ENCODE measurements at regions not wholly inside any gene's neighbourhood (a gene's known extent, or its start where the extent isn't known, plus 50 kb on each side); places are given as distances from the start of the nearest gene placed in this dataset.

DNA sequence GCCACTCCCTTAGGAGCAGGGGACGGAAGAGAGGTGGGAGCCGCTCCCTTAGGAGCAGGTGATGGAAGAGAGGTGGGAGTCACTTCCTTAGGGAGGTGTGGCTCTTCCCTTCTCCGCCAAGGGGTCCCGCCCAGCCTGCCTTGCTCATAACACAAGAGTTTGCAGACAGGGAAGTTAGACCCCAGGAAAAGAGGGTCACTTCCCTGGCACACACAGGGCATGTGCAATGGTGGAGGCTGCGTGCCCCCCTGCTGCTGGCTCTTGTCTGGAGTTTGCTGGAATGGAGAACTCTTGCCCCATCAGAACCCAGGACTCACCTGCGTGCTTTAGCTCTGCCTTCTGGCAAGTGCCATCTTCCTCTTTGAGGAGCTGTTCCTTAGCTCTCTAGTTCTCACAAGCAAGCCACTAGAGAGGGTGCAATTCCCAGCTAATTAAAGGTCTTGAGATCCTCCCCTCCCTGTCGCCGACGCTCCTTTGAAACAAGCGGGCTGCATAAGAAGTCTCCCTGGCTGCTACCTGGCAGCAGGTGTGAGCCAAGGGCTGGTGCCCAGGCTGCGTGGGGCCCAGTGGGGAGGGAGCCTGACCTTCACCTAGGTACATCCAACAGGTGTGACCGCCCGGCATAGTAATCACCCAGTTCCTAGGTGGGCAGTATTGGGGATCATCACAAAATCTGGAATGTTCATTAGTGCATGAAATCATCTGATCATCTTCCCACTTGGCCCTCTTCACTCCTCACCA is 281.6 kb downstream of the ZNF536 start (continued):
- TF ChIP-seq ZNF565 (CRISPR knock-in tag; conservative IDR thresholded peaks at IDR 0.05; ENCODE audit: low read depth) (no peak), ZC3H10 (CRISPR knock-in tag; IDR thresholded peaks at IDR 0.05) (no peak), RARB (CRISPR knock-in tag; IDR thresholded peaks at IDR 0.05) (no peak), CSDC2 (CRISPR knock-in tag; IDR thresholded peaks at IDR 0.05) (no peak)
- TF ChIP-seq, protein P1, sequence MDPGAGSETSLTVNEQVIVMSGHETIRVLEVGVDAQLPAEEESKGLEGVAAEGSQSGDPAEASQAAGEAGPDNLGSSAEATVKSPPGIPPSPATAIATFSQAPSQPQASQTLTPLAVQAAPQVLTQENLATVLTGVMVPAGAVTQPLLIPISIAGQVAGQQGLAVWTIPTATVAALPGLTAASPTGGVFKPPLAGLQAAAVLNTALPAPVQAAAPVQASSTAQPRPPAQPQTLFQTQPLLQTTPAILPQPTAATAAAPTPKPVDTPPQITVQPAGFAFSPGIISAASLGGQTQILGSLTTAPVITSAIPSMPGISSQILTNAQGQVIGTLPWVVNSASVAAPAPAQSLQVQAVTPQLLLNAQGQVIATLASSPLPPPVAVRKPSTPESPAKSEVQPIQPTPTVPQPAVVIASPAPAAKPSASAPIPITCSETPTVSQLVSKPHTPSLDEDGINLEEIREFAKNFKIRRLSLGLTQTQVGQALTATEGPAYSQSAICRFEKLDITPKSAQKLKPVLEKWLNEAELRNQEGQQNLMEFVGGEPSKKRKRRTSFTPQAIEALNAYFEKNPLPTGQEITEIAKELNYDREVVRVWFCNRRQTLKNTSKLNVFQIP (CRISPR knock-in tag; IDR thresholded peaks at IDR 0.05; ENCODE audit: borderline replicate concordance, low read depth), result no peak
- TF ChIP-seq, protein P2, sequence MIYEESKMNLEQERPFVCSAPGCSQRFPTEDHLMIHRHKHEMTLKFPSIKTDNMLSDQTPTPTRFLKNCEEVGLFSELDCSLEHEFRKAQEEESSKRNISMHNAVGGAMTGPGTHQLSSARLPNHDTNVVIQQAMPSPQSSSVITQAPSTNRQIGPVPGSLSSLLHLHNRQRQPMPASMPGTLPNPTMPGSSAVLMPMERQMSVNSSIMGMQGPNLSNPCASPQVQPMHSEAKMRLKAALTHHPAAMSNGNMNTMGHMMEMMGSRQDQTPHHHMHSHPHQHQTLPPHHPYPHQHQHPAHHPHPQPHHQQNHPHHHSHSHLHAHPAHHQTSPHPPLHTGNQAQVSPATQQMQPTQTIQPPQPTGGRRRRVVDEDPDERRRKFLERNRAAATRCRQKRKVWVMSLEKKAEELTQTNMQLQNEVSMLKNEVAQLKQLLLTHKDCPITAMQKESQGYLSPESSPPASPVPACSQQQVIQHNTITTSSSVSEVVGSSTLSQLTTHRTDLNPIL (CRISPR knock-in tag; IDR thresholded peaks at IDR 0.05; ENCODE audit: low read depth), result no peak

DNA sequence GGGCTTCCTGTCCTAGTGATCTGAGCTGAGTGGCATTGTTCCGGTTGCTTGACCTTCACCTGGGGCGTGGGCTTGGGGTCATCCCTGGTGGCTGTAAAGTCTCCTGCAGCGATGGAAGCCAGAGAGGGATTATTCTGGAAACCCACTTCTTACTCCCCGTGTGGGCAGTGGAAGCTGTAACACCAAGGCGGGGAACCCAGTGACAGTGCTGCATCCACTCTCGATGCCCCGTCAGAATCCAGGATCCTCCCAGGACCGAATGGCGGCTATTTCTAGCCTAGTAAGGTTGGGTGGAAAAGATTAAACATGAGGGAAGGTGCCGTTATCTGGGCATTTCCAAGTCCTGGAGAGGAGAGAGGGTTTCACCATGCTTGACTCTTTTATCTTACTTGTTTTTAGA is 280.6 kb downstream of the ZNF536 start:
- TF ChIP-seq TCF4 (CRISPR knock-in tag; IDR thresholded peaks at IDR 0.05; ENCODE audit: borderline replicate concordance), result no peak
- no peak for TF ChIP-seq OSR1 (CRISPR knock-in tag; IDR thresholded peaks at IDR 0.05)
- no peak for TF ChIP-seq CSRNP3 (CRISPR knock-in tag; IDR thresholded peaks at IDR 0.05)
- no peak for TF ChIP-seq SNAI2 (CRISPR knock-in tag; IDR thresholded peaks at IDR 0.05)
- TF ChIP-seq ESRRG (CRISPR knock-in tag; IDR thresholded peaks at IDR 0.05), result no peak
- TF ChIP-seq ISL1 (CRISPR knock-in tag; IDR thresholded peaks at IDR 0.05), result no peak
- TF ChIP-seq ZFP30 (CRISPR knock-in tag; IDR thresholded peaks at IDR 0.05), result no peak
- no peak for TF ChIP-seq ARNTL (CRISPR knock-in tag; IDR thresholded peaks at IDR 0.05; ENCODE audit: borderline replicate concordance, low read depth)
- TF ChIP-seq TOX (CRISPR knock-in tag; IDR thresholded peaks at IDR 0.05; ENCODE audit: borderline replicate concordance), result no peak
- no peak for TF ChIP-seq ZNF565 (CRISPR knock-in tag; conservative IDR thresholded peaks at IDR 0.05; ENCODE audit: low read depth)
- TF ChIP-seq PPARA (CRISPR knock-in tag; IDR thresholded peaks at IDR 0.05; ENCODE audit: borderline replicate concordance), result no peak
- TF ChIP-seq, protein P1 (CRISPR knock-in tag; IDR thresholded peaks at IDR 0.05; ENCODE audit: borderline replicate concordance, low read depth), result no peak
- no peak for TF ChIP-seq ZC3H10 (CRISPR knock-in tag; IDR thresholded peaks at IDR 0.05)
- no peak for TF ChIP-seq ZFP3 (CRISPR knock-in tag; IDR thresholded peaks at IDR 0.05)
- TF ChIP-seq PATZ1 (CRISPR knock-in tag; IDR thresholded peaks at IDR 0.05; ENCODE audit: borderline replicate concordance), result no peak

DNA sequence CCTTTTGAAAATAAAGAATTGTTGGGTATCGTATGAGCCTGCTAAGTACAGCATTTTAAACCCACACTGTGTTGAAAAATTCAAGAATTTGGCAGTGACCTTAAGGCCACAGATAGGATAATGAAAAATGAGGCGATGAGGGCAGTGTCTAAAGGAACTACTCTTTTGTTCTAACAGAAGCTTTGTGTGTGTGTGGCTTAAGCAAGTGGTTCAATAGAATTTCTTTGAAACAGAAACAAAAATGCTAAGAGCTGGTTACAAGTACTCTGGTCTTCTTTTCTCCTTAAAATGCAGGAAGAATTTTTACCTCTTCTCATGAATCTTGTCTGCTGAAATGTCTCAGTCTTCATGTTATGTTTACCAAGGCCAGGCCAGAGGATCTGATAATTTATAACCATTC is 279.5 kb downstream of the ZNF536 start:
- TF ChIP-seq PATZ1 (CRISPR knock-in tag; IDR thresholded peaks at IDR 0.05; ENCODE audit: borderline replicate concordance) (no peak), TCF4 (CRISPR knock-in tag; IDR thresholded peaks at IDR 0.05; ENCODE audit: borderline replicate concordance) (no peak), CSRNP3 (CRISPR knock-in tag; IDR thresholded peaks at IDR 0.05) (no peak), ZC3H10 (CRISPR knock-in tag; IDR thresholded peaks at IDR 0.05) (no peak), BACH2 (CRISPR knock-in tag; IDR thresholded peaks at IDR 0.05; ENCODE audit: borderline replicate concordance) (no peak), ZNF565 (CRISPR knock-in tag; conservative IDR thresholded peaks at IDR 0.05; ENCODE audit: low read depth) (no peak), ESRRG (CRISPR knock-in tag; IDR thresholded peaks at IDR 0.05) (no peak), OSR1 (CRISPR knock-in tag; IDR thresholded peaks at IDR 0.05) (no peak), CSDC2 (CRISPR knock-in tag; IDR thresholded peaks at IDR 0.05) (no peak)

More for the DNA sequence above, 280.6 kb downstream of the ZNF536 start:
- ATAC-seq, result no peak

More for the DNA sequence above, 279.5 kb downstream of the ZNF536 start:
- ATAC-seq, result no peak

Data from SK-N-SH treated with all-trans-retinoic acid at 6 μM for 48 hours (cell line).